ENCODE measurements at regions not wholly inside any gene's neighbourhood (a gene's known extent, or its start where the extent isn't known, plus 50 kb on each side); places are given as distances from the start of the nearest gene placed in this dataset.

- WGBS, result 75% methylated on average over 16 of the region's 16 CpGs
- no peak for DNase-seq (ENCODE audit: low spot score)
Measured at GRCh38 chr10:131655101-131655849, 245.5 kb upstream of the PPP2R2D start.

GRCh38 chr10:131656009-131656408 is 244.8 kb upstream of the PPP2R2D start:
- Histone ChIP-seq H3K27me3 (replicated peaks; ENCODE audit: insufficient read depth) (peaks cover 6% of the 10 kb centered on the region), H3K9me3 (no peaks in the 10 kb centered on the region), H3K4me3 (no peak overlapping the region), H3K27ac (no peak overlapping the region), H3K4me1 (replicated peaks) (no peaks in the 10 kb centered on the region), H3K36me3 (no peaks in the 10 kb centered on the region)
- 83% methylated on average over 7 of the region's 7 CpGs for WGBS
- TF ChIP-seq POLR2A (IDR thresholded peaks at IDR 0.05) (no peak), POLR2AphosphoS5 (IDR thresholded peaks at IDR 0.05) (no peak), CTCF (IDR thresholded peaks at IDR 0.05) (no peak)
- intact Hi-C loops (cut with DNase I), result no loop called here
- no peak for DNase-seq (ENCODE audit: low spot score)

More at GRCh38 chr10:131655101-131655849, 245.5 kb upstream of the PPP2R2D start:
- Histone ChIP-seq H3K27me3 (replicated peaks; ENCODE audit: insufficient read depth) (peaks cover 12% of the 10 kb centered on the region), H3K9me3 (no peaks in the 10 kb centered on the region), H3K27ac (no peak overlapping the region), H3K4me1 (replicated peaks) (no peaks in the 10 kb centered on the region), H3K4me3 (no peak overlapping the region), H3K36me3 (no peaks in the 10 kb centered on the region)
- intact Hi-C loops (cut with DNase I), result no loop called here
- TF ChIP-seq POLR2A (IDR thresholded peaks at IDR 0.05) (no peak), POLR2AphosphoS5 (IDR thresholded peaks at IDR 0.05) (no peak), CTCF (IDR thresholded peaks at IDR 0.05) (no peak)

GRCh38 chr10:131656431-131656841 is 244.4 kb upstream of the PPP2R2D start:
- 75% methylated on average over 5 of the region's 9 CpGs for WGBS
- Histone ChIP-seq H3K27ac (no peak overlapping the region), H3K4me1 (replicated peaks) (no peaks in the 10 kb centered on the region), H3K36me3 (no peaks in the 10 kb centered on the region), H3K9me3 (no peaks in the 10 kb centered on the region), H3K4me3 (no peak overlapping the region), H3K27me3 (replicated peaks; ENCODE audit: insufficient read depth) (peaks cover 5% of the 10 kb centered on the region)
- intact Hi-C loops (cut with DNase I), result no loop called here
- no peak for DNase-seq (ENCODE audit: low spot score)
- TF ChIP-seq POLR2A (IDR thresholded peaks at IDR 0.05) (no peak), POLR2AphosphoS5 (IDR thresholded peaks at IDR 0.05) (no peak), CTCF (IDR thresholded peaks at IDR 0.05) (no peak)

- intact Hi-C loops (cut with DNase I), result no loop called here
- WGBS, result 89% methylated on average over 16 of the region's 16 CpGs
- peaks cover 5% of the 10 kb centered on the region for H3K27me3 ChIP-seq (replicated peaks; ENCODE audit: insufficient read depth)
- H3K27ac ChIP-seq, result no peak overlapping the region
- DNase-seq (ENCODE audit: low spot score), result no peak
- TF ChIP-seq CTCF (IDR thresholded peaks at IDR 0.05), result no peak
- no peak for TF ChIP-seq POLR2AphosphoS5 (IDR thresholded peaks at IDR 0.05)
- TF ChIP-seq POLR2A (IDR thresholded peaks at IDR 0.05), result no peak
- no peaks in the 10 kb centered on the region for H3K4me1 ChIP-seq (replicated peaks)
- no peak overlapping the region for H3K4me3 ChIP-seq
- no peaks in the 10 kb centered on the region for H3K9me3 ChIP-seq
- H3K36me3 ChIP-seq, result no peaks in the 10 kb centered on the region
Measured at GRCh38 chr10:131657318-131657984, 243.4 kb upstream of the PPP2R2D start.

- no peak for DNase-seq (ENCODE audit: low spot score)
- Histone ChIP-seq H3K4me3 (no peak overlapping the region), H3K9me3 (no peaks in the 10 kb centered on the region), H3K36me3 (no peaks in the 10 kb centered on the region), H3K4me1 (replicated peaks) (no peaks in the 10 kb centered on the region), H3K27ac (no peak overlapping the region), H3K27me3 (replicated peaks; ENCODE audit: insufficient read depth) (peaks cover 4% of the 10 kb centered on the region)
- intact Hi-C loops (cut with DNase I), result no loop called here
- TF ChIP-seq POLR2A (IDR thresholded peaks at IDR 0.05) (no peak), POLR2AphosphoS5 (IDR thresholded peaks at IDR 0.05) (no peak), CTCF (IDR thresholded peaks at IDR 0.05) (no peak)
- 91% methylated on average over 7 of the region's 9 CpGs for WGBS
Measured at GRCh38 chr10:131657985-131658330, 242.8 kb upstream of the PPP2R2D start.
